ENCODE measurements at regions not wholly inside any gene's neighbourhood (a gene's known extent, or its start where the extent isn't known, plus 50 kb on each side); places are given as distances from the start of the nearest gene placed in this dataset.

DNA sequence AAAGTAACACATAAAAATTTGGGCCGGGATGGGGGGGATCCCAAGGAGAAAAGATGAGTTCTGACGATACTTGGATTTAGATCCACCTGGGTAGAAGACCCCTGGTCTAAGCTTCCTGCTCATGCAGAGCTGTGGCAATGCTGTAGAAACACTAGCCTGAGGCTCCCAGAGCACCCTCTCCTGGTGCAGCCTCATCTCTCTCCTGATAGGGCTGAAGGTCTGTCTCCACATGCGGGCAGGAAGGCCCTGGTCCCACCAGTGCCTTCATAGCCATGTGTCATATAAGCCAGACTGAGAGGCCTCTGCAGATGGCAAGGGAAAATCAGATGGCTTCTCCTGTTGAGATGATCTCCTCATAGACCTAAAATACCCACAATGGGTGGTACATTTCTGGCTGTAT, 518.0 kb upstream of the ZFHX3 start:
- TF ChIP-seq, protein P1, sequence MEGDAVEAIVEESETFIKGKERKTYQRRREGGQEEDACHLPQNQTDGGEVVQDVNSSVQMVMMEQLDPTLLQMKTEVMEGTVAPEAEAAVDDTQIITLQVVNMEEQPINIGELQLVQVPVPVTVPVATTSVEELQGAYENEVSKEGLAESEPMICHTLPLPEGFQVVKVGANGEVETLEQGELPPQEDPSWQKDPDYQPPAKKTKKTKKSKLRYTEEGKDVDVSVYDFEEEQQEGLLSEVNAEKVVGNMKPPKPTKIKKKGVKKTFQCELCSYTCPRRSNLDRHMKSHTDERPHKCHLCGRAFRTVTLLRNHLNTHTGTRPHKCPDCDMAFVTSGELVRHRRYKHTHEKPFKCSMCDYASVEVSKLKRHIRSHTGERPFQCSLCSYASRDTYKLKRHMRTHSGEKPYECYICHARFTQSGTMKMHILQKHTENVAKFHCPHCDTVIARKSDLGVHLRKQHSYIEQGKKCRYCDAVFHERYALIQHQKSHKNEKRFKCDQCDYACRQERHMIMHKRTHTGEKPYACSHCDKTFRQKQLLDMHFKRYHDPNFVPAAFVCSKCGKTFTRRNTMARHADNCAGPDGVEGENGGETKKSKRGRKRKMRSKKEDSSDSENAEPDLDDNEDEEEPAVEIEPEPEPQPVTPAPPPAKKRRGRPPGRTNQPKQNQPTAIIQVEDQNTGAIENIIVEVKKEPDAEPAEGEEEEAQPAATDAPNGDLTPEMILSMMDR (IDR thresholded peaks at IDR 0.05; ENCODE audit: poor library complexity): no peak
- TF ChIP-seq EZH2phosphoT487 (IDR thresholded peaks at IDR 0.05; ENCODE audit: low read depth, severe bottlenecking, unreplicated experiment): no peak
